ENCODE measurements at regions not wholly inside any gene's neighbourhood (a gene's known extent, or its start where the extent isn't known, plus 50 kb on each side); places are given as distances from the start of the nearest gene placed in this dataset.

GRCh38 chr10:57627642-57628178, 640.0 kb downstream of the IPMK start:
- H3K27ac Mint-ChIP-seq (ENCODE audit: low read depth, unreplicated experiment), result no peak overlapping the region
- H3K4me3 Mint-ChIP-seq (ENCODE audit: unreplicated experiment), result no peak overlapping the region

DNA sequence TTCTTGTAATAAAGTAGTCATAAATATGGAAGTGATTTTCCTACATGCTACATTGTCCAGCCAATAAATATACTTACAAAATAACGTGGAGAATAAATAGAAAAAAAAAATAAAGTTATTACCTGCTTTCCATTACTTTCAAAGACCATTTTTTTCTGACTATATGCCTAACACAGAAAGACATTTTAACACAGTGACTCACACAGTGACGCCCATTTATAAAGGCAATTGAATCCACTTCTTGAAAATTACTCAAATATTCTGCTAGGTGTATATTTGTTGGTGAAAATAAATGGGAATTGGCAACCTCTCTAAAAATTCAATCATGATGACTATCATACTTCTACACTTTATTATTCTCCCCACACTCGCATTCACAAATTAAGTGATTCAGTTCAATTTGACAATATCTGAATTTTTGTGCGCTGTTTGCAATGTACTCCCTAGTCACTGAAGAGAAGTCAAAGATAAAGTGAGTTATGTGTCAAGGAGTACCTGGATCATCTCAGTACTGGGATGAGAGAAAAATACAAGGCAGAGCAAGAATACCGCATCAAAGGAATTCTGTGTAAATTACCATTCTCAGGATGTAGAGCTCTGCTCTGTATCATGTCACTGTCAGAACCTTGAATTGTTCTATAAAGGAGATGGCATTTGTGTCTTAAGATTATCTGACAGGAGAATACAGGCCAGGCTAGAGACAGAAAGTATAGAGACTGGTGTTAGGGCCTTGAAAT, 642.7 kb downstream of the IPMK start:
- Mint-ChIP-seq H3K27me3 (ENCODE audit: insufficient read depth, unreplicated experiment) (no peaks in the 10 kb centered on the region), H3K4me3 (ENCODE audit: unreplicated experiment) (no peak overlapping the region), H3K36me3 (ENCODE audit: insufficient read depth, unreplicated experiment) (no peaks in the 10 kb centered on the region), H3K27ac (ENCODE audit: low read depth, unreplicated experiment) (no peak overlapping the region), H3K4me1 (ENCODE audit: insufficient read depth, unreplicated experiment) (peaks cover 13% of the 10 kb centered on the region), H3K9me3 (ENCODE audit: unreplicated experiment) (no peaks in the 10 kb centered on the region)
- TF ChIP-seq, protein P1, sequence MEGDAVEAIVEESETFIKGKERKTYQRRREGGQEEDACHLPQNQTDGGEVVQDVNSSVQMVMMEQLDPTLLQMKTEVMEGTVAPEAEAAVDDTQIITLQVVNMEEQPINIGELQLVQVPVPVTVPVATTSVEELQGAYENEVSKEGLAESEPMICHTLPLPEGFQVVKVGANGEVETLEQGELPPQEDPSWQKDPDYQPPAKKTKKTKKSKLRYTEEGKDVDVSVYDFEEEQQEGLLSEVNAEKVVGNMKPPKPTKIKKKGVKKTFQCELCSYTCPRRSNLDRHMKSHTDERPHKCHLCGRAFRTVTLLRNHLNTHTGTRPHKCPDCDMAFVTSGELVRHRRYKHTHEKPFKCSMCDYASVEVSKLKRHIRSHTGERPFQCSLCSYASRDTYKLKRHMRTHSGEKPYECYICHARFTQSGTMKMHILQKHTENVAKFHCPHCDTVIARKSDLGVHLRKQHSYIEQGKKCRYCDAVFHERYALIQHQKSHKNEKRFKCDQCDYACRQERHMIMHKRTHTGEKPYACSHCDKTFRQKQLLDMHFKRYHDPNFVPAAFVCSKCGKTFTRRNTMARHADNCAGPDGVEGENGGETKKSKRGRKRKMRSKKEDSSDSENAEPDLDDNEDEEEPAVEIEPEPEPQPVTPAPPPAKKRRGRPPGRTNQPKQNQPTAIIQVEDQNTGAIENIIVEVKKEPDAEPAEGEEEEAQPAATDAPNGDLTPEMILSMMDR (IDR thresholded peaks at IDR 0.05; ENCODE audit: unreplicated experiment), result no peak
- BruUV-seq (replicated peaks), result no TSS peak
- DNase-seq (ENCODE audit: unreplicated experiment), result peak; percentile 6
- ChIA-PET CTCF (interaction anchor here (0.7 kb wide), 1 partner anchor 31 kb away, joined by 3 read pairs; no protein-coding TSS in a partner anchor), POLR2A (no interaction called here)
- intact Hi-C loops (cut with micrococcal nuclease), result no loop called here

More at GRCh38 chr10:57627642-57628178, 640.0 kb downstream of the IPMK start:
- DNase-seq (ENCODE audit: unreplicated experiment), result no peak
- no peaks in the 10 kb centered on the region for H3K36me3 Mint-ChIP-seq (ENCODE audit: insufficient read depth, unreplicated experiment)
- H3K9me3 Mint-ChIP-seq (ENCODE audit: unreplicated experiment), result no peaks in the 10 kb centered on the region
- H3K4me1 Mint-ChIP-seq (ENCODE audit: insufficient read depth, unreplicated experiment), result peaks cover 13% of the 10 kb centered on the region
- POLR2A ChIA-PET, result interaction anchor here (1.4 kb wide), 1 partner anchor 12 kb away, joined by 10 read pairs; no protein-coding TSS in a partner anchor
- no TSS peak for BruUV-seq (replicated peaks)
- TF ChIP-seq, protein P1 (IDR thresholded peaks at IDR 0.05; ENCODE audit: unreplicated experiment), result no peak
- intact Hi-C loops (cut with micrococcal nuclease), result no loop called here
- no peaks in the 10 kb centered on the region for H3K27me3 Mint-ChIP-seq (ENCODE audit: insufficient read depth, unreplicated experiment)
- CTCF ChIA-PET, result interaction anchor here (0.5 to 0.6 kb wide), 2 partner anchors 138 to 431 kb away, joined by 3 to 4 read pairs; no protein-coding TSS in a partner anchor

- Mint-ChIP-seq H3K4me3 (ENCODE audit: unreplicated experiment) (no peak overlapping the region), H3K27me3 (ENCODE audit: insufficient read depth, unreplicated experiment) (no peaks in the 10 kb centered on the region), H3K36me3 (ENCODE audit: insufficient read depth, unreplicated experiment) (no peaks in the 10 kb centered on the region), H3K9me3 (ENCODE audit: unreplicated experiment) (no peaks in the 10 kb centered on the region), H3K4me1 (ENCODE audit: insufficient read depth, unreplicated experiment) (peaks cover 13% of the 10 kb centered on the region), H3K27ac (ENCODE audit: low read depth, unreplicated experiment) (peak overlapping the region; percentile 27)
- ChIA-PET CTCF (interaction anchor here (0.7 kb wide), 1 partner anchor 43 kb away, joined by 3 read pairs; no protein-coding TSS in a partner anchor), POLR2A (interaction anchor here (0.7 kb wide), 1 partner anchor 53 kb away, joined by 3 read pairs; no protein-coding TSS in a partner anchor)
- TF ChIP-seq, protein P1 (IDR thresholded peaks at IDR 0.05; ENCODE audit: unreplicated experiment), result no peak
- peak; percentile 60 for DNase-seq (ENCODE audit: unreplicated experiment)
- intact Hi-C loops (cut with micrococcal nuclease), result no loop called here
- BruUV-seq (replicated peaks), result no TSS peak
These were observed 643.6 kb downstream of the IPMK start for GRCh38 chr10:57624066-57624465.

DNA sequence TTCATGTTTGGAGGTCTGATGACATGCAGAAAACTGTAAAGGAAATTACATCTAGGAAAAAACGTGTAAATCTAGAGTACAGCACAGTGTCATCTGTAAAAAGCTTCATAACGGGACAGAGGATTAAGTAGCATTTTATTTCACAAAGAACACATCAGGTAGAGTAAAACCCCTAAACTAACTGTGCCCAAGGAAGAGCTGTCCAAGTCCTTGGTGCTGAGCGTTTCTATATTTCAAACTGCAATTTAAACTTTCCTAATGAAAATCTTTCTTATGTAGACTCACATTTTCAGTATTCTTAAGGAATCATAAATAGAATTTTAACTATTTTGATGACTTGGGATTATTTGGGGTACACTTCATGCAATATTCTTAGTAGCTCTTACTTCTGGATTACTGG, 646.2 kb downstream of the IPMK start:
- BruUV-seq (replicated peaks), result no TSS peak
- POLR2A ChIA-PET, result no interaction called here
- Mint-ChIP-seq H3K4me3 (ENCODE audit: unreplicated experiment) (no peak overlapping the region), H3K4me1 (ENCODE audit: insufficient read depth, unreplicated experiment) (peaks cover 13% of the 10 kb centered on the region), H3K9me3 (ENCODE audit: unreplicated experiment) (no peaks in the 10 kb centered on the region), H3K36me3 (ENCODE audit: insufficient read depth, unreplicated experiment) (no peaks in the 10 kb centered on the region), H3K27ac (ENCODE audit: low read depth, unreplicated experiment) (no peak overlapping the region), H3K27me3 (ENCODE audit: insufficient read depth, unreplicated experiment) (no peaks in the 10 kb centered on the region)
- intact Hi-C loops (cut with micrococcal nuclease), result no loop called here
- TF ChIP-seq, protein P1 (IDR thresholded peaks at IDR 0.05; ENCODE audit: unreplicated experiment), result no peak
- CTCF ChIA-PET, result no interaction called here
- DNase-seq (ENCODE audit: unreplicated experiment), result no peak

All from MCF 10A (cell line).